Keratinocyte (primary cell): ENCODE measurements at regions not wholly inside any gene's neighbourhood (a gene's known extent, or its start where the extent isn't known, plus 50 kb on each side); places are given as distances from the start of the nearest gene placed in this dataset.

ENCODE experiments used
- CTCF ChIP-seq, 3 experiments: IDR thresholded peaks in 1 of 3; conservative IDR thresholded peaks in 1 of 3; optimal IDR thresholded peaks in 1 of 3; 2 replicates in 2 of 3; 3 replicates in 1 of 3; pipeline versions ENCODE3 to v1.5.1; 2011; ENCODE audit warnings: low read length in 3 of 3, mild to moderate bottlenecking in 3 of 3, moderate library complexity in 2 of 3, control low read depth in 1 of 3, inconsistent platforms in 1 of 3; ENCODE audit not compliant: insufficient read depth in 2 of 3; ENCODE audit errors: extremely low read depth in 1 of 3
- EZH2 ChIP-seq: IDR thresholded peaks from one replicate; pipeline ENCODE4 v1.6.1; 2012; ENCODE audit warnings: inconsistent platforms, mild to moderate bottlenecking, low read length, moderate library complexity

- no peak for TF ChIP-seq CTCF (optimal IDR thresholded peaks at IDR 0.05 in 1 of 3, IDR thresholded peaks at IDR 0.05 in 1 of 3, conservative IDR thresholded peaks at IDR 0.05 in 1 of 3; ENCODE audit: extremely low read depth in 1 of 3, insufficient read depth in 2 of 3, low read length in 3 of 3)
- no peak for TF ChIP-seq EZH2
Measured at GRCh38 chr2:195507447-195508138, 149.4 kb upstream of the SLC39A10 start.
